Panc1 (cell line): ENCODE measurements at regions not wholly inside any gene's neighbourhood (a gene's known extent, or its start where the extent isn't known, plus 50 kb on each side); places are given as distances from the start of the nearest gene placed in this dataset.

ENCODE experiments used
- ATAC-seq: fragments of 200-7000 bp; cut with Tn5 transposase; 2 replicates; pipeline ENCODE4 v1.9.1; 2020; ENCODE audit warnings: mild to moderate bottlenecking, moderate library complexity
- BruUV-seq: library from RNA; stranded (reverse); fragments of 400-500 nt; replicated peaks from 2 replicates; lab custom pipeline; 2021; lab: Mats Ljungman, UMichigan
- CTCF ChIA-PET: fragments of 300-600 bp; sonication (Branson Sonifier 250); formaldehyde crosslinking; loops from one replicate; lab custom pipeline; 2022; ENCODE audit warnings: antibody characterized with exemption; lab: Charles Lee
- POLR2A ChIA-PET: fragments of 300-600 bp; sonication (Branson Sonifier 250); formaldehyde crosslinking; loops from one replicate; lab custom pipeline; 2022; ENCODE audit warnings: antibody characterized with exemption; lab: Charles Lee
- DNase-seq: peaks from one replicate; pipeline ENCODE4 v3.0.0-alpha.2; 2010; ENCODE audit warnings: low read depth, low spot score
- H3K27ac ChIP-seq: 2 replicates; pipeline ENCODE4 v1.5.1; 2011; ENCODE audit warnings: mild to moderate bottlenecking, low read length, inconsistent platforms
- H3K27me3 ChIP-seq: fragments of 200-500 bp; sonication (Bioruptor generic); 2 replicates; pipeline ENCODE4 v1.6.0; 2014; ENCODE audit warnings: low read length, inconsistent platforms; ENCODE audit not compliant: control insufficient read depth, insufficient read depth
- H3K36me3 ChIP-seq: fragments of 200-500 bp; sonication (Bioruptor generic); 2 replicates; pipeline ENCODE4 v1.5.1; 2014; ENCODE audit warnings: inconsistent platforms, mild to moderate bottlenecking, low read length, moderate library complexity; ENCODE audit not compliant: control insufficient read depth, insufficient read depth
- H3K4me1 ChIP-seq: 2 replicates; pipeline ENCODE4 v1.5.1; 2011; ENCODE audit warnings: inconsistent platforms, mild to moderate bottlenecking, low read length, moderate library complexity; ENCODE audit not compliant: control insufficient read depth, insufficient read depth
- H3K4me3 ChIP-seq, 2 experiments: 2 replicates each; pipeline ENCODE4 v1.5.1; 2011 to 2012; ENCODE audit warnings: low read depth in 2 of 2, low read length in 2 of 2, mild to moderate bottlenecking in 2 of 2, inconsistent platforms in 1 of 2, moderate library complexity in 1 of 2
- H3K9me3 ChIP-seq: fragments of 200-500 bp; sonication (Bioruptor generic); 2 replicates; pipeline ENCODE4 v1.5.1; 2014; ENCODE audit warnings: low read depth, mild to moderate bottlenecking, inconsistent platforms, low read length, moderate library complexity; ENCODE audit not compliant: control insufficient read depth, insufficient read depth
- CTCF ChIP-seq: fragments of 450-650 bp; IDR thresholded peaks from 2 replicates; pipeline ENCODE4 v1.5.1; 2017; ENCODE audit warnings: mild to moderate bottlenecking
- POLR2AphosphoS5 ChIP-seq: IDR thresholded peaks from 2 replicates; pipeline ENCODE4 v1.6.1; 2012; ENCODE audit warnings: mild to moderate bottlenecking, low read depth, low read length, moderate library complexity
- REST ChIP-seq, 2 experiments: IDR thresholded peaks; 2 replicates each; pipeline ENCODE4 v1.6.1; 2011 to 2012; ENCODE audit warnings: low read depth in 2 of 2, control low read depth in 1 of 2, low read length in 1 of 2, mild to moderate bottlenecking in 1 of 2, moderate library complexity in 1 of 2; ENCODE audit not compliant: insufficient read depth in 1 of 2
- SIN3A ChIP-seq: IDR thresholded peaks from 2 replicates; pipeline ENCODE4 v1.6.1; 2012; ENCODE audit warnings: low read depth, mild to moderate bottlenecking, low read length, moderate library complexity, borderline replicate concordance; ENCODE audit not compliant: insufficient read depth
- TCF7L2 ChIP-seq: IDR thresholded peaks from 2 replicates; pipeline ENCODE4 v1.6.1; 2011; ENCODE audit warnings: mild to moderate bottlenecking, low read depth, low read length, inconsistent platforms
- in situ Hi-C: cut with HindIII; loops from 2 replicates; pipeline ENCODE4 v1.10.0; 2016; ENCODE audit warnings: low sequenced_read_pairs, low pct_unique_long_range_greater_than_20kb
- intact Hi-C: fragments of 100-400 bp; cut with micrococcal nuclease; formaldehyde crosslinking; loops from one replicate; pipeline ENCODE4 v1.10.0; 2022; ENCODE audit not compliant: unreplicated experiment

- Histone ChIP-seq H3K27me3 (no peaks in the 10 kb centered on the region), H3K27ac (no peak overlapping the region), H3K9me3 (no peaks in the 10 kb centered on the region), H3K4me1 (no peaks in the 10 kb centered on the region), H3K36me3 (no peaks in the 10 kb centered on the region), H3K4me3 (no peak overlapping the region)
- ATAC-seq (no peak), DNase-seq (no peak)
- BruUV-seq, result no TSS peak
- ChIA-PET POLR2A (no interaction called here), CTCF (no interaction called here)
- TF ChIP-seq TCF7L2 (no peak), CTCF (no peak), POLR2AphosphoS5 (no peak), REST (IDR thresholded peaks at IDR 0.05; ENCODE audit: insufficient read depth in 1 of 2, low read depth in 2 of 2, low read length in 1 of 2) (no peak), SIN3A (no peak)
- intact Hi-C loops, result no loop called here
- in situ Hi-C loops, result no loop called here
These were observed 508.0 kb upstream of the MMS22L start for GRCh38 chr6:97790926-97791590.

GRCh38 chr6:97805596-97805995 is 522.6 kb upstream of the MMS22L start:
- intact Hi-C loops, result no loop called here
- no TSS peak for BruUV-seq
- no peak for DNase-seq

More at GRCh38 chr6:97805596-97805995, 522.6 kb upstream of the MMS22L start:
- Histone ChIP-seq H3K36me3 (no peaks in the 10 kb centered on the region), H3K27me3 (no peaks in the 10 kb centered on the region), H3K4me3 (no peak overlapping the region), H3K4me1 (no peaks in the 10 kb centered on the region), H3K9me3 (no peaks in the 10 kb centered on the region), H3K27ac (no peak overlapping the region)
- ATAC-seq, result no peak
- no peak for TF ChIP-seq REST (IDR thresholded peaks at IDR 0.05; ENCODE audit: insufficient read depth in 1 of 2, low read depth in 2 of 2, low read length in 1 of 2)
- no peak for TF ChIP-seq POLR2AphosphoS5
- TF ChIP-seq SIN3A, result no peak
- no peak for TF ChIP-seq CTCF
- TF ChIP-seq TCF7L2, result no peak
- ChIA-PET CTCF (no interaction called here), POLR2A (interaction anchor here (0.6 kb wide), 1 partner anchor 884 kb away, joined by 3 read pairs; no protein-coding TSS in a partner anchor)
- in situ Hi-C loops, result no loop called here
